Caco-2 (cell line): ENCODE measurements at regions not wholly inside any gene's neighbourhood (a gene's known extent, or its start where the extent isn't known, plus 50 kb on each side); places are given as distances from the start of the nearest gene placed in this dataset.

Source experiments
- BruUV-seq: library from RNA; stranded (reverse); fragments of 400-500 nt; replicated peaks from 2 replicates; lab custom pipeline; 2021; lab: Mats Ljungman, UMichigan
- CTCF ChIA-PET: fragments of 300-600 bp; sonication (Branson Sonifier 250); formaldehyde crosslinking; loops from one replicate; lab custom pipeline; 2022; ENCODE audit warnings: antibody characterized with exemption; lab: Charles Lee
- POLR2A ChIA-PET: fragments of 300-600 bp; sonication (Branson Sonifier 250); formaldehyde crosslinking; loops from one replicate; lab custom pipeline; 2022; ENCODE audit warnings: antibody characterized with exemption; lab: Charles Lee
- DNase-seq, 2 experiments: peaks; one replicate each; pipeline versions ENCODE4 v3.0.0 to v3.0.0-alpha.2; 2020 to 2022
- H3K27me3 ChIP-seq: replicated peaks from 2 replicates; pipeline ENCODE4 v1.6.0; 2011; ENCODE audit warnings: low read length; ENCODE audit not compliant: control insufficient read depth, insufficient read depth
- H3K36me3 ChIP-seq: 2 replicates; pipeline ENCODE4 v1.5.1; 2011; ENCODE audit warnings: low read length; ENCODE audit not compliant: control insufficient read depth, insufficient read depth
- H3K4me1 ChIP-seq: fragments of 250-450 bp; sonication (Bioruptor Pico); 2 replicates; pipeline ENCODE4 v1.5.1; 2020; ENCODE audit warnings: mild to moderate bottlenecking
- H3K4me3 ChIP-seq: 2 replicates; pipeline ENCODE4 v1.5.1; 2011; ENCODE audit warnings: low read depth, mild to moderate bottlenecking, control low read depth, low read length
- H3K9me3 ChIP-seq: fragments of 250-450 bp; sonication (Bioruptor Pico); 2 replicates; pipeline ENCODE4 v1.5.1; 2020; ENCODE audit warnings: mild to moderate bottlenecking, moderate library complexity
- H3K27ac Mint-ChIP-seq: one replicate; pipeline ENCODE4 v1.8.0; 2022; ENCODE audit warnings: mixed read lengths; ENCODE audit not compliant: unreplicated experiment
- H3K27me3 Mint-ChIP-seq: one replicate; pipeline ENCODE4 v1.8.0; 2022; ENCODE audit warnings: mixed read lengths; ENCODE audit not compliant: insufficient read depth, unreplicated experiment
- H3K36me3 Mint-ChIP-seq: one replicate; pipeline ENCODE4 v1.8.0; 2022; ENCODE audit warnings: mild to moderate bottlenecking, mixed read lengths; ENCODE audit not compliant: insufficient read depth, unreplicated experiment
- H3K4me1 Mint-ChIP-seq: one replicate; pipeline ENCODE4 v1.8.0; 2022; ENCODE audit warnings: low read depth, mixed read lengths; ENCODE audit not compliant: unreplicated experiment
- H3K4me3 Mint-ChIP-seq: one replicate; pipeline ENCODE4 v1.8.0; 2022; ENCODE audit warnings: mild to moderate bottlenecking, moderate library complexity, mixed read lengths; ENCODE audit not compliant: unreplicated experiment
- H3K9me3 Mint-ChIP-seq: one replicate; pipeline ENCODE4 v1.8.0; 2022; ENCODE audit warnings: mixed read lengths; ENCODE audit not compliant: unreplicated experiment
- CTCF ChIP-seq, 2 experiments: fragments of 200-600 bp in 1 of 2; IDR thresholded peaks; 1 replicate in 1 of 2; 2 replicates in 1 of 2; pipeline versions ENCODE4 v1.5.1 to v1.8.0; 2011 to 2022; ENCODE audit warnings: antibody characterized with exemption in 1 of 2, control low read depth in 1 of 2, inconsistent platforms in 1 of 2, low read depth in 1 of 2, low read length in 1 of 2, mild to moderate bottlenecking in 1 of 2, moderate library complexity in 1 of 2; ENCODE audit not compliant: insufficient read depth in 1 of 2, severe bottlenecking in 1 of 2, unreplicated experiment in 1 of 2
- intact Hi-C: fragments of 100-400 bp; cut with micrococcal nuclease; formaldehyde crosslinking; loops from one replicate; pipeline ENCODE4 v1.10.0; 2022; ENCODE audit not compliant: unreplicated experiment

GRCh38 chr2:64737547-64737946 is 83.8 kb upstream of the SERTAD2 start:
- no TSS peak for BruUV-seq
- no peak for TF ChIP-seq CTCF (IDR thresholded peaks at IDR 0.05; ENCODE audit: insufficient read depth in 1 of 2, low read depth in 1 of 2, low read length in 1 of 2, severe bottlenecking in 1 of 2, unreplicated experiment in 1 of 2)
- POLR2A ChIA-PET = interaction anchor here (0.5 kb wide), 1 partner anchor 761 kb away, joined by 8 read pairs; no protein-coding TSS in a partner anchor
- Mint-ChIP-seq H3K4me3 (no peak overlapping the region), H3K4me1 (no peaks in the 10 kb centered on the region), H3K36me3 (no peaks in the 10 kb centered on the region), H3K27me3 (no peaks in the 10 kb centered on the region), H3K9me3 (no peaks in the 10 kb centered on the region), H3K27ac (no peak overlapping the region)
- 0 out of 2 replicates have a peak, but pooled peaks cover 4% of the 10 kb centered on the region for H3K4me1 ChIP-seq
- H3K4me3 ChIP-seq = no peak overlapping the region
- no peak for DNase-seq
- intact Hi-C loops = no loop called here
- H3K36me3 ChIP-seq = no peaks in the 10 kb centered on the region
- no peaks in the 10 kb centered on the region for H3K9me3 ChIP-seq
- CTCF ChIA-PET = no interaction called here
- no peaks in the 10 kb centered on the region for H3K27me3 ChIP-seq

GRCh38 chr2:64738026-64738425 is 84.3 kb upstream of the SERTAD2 start:
- ChIA-PET POLR2A (no interaction called here), CTCF (no interaction called here)
- Histone ChIP-seq H3K9me3 (no peaks in the 10 kb centered on the region), H3K36me3 (no peaks in the 10 kb centered on the region), H3K4me3 (no peak overlapping the region), H3K4me1 (0 out of 2 replicates have a peak, but pooled peaks cover 4% of the 10 kb centered on the region), H3K27me3 (no peaks in the 10 kb centered on the region)
- no peak overlapping the region for H3K4me3 Mint-ChIP-seq
- DNase-seq = no peak
- no peaks in the 10 kb centered on the region for H3K36me3 Mint-ChIP-seq
- TF ChIP-seq CTCF (IDR thresholded peaks at IDR 0.05; ENCODE audit: insufficient read depth in 1 of 2, low read depth in 1 of 2, low read length in 1 of 2, severe bottlenecking in 1 of 2, unreplicated experiment in 1 of 2) = no peak
- H3K27me3 Mint-ChIP-seq = no peaks in the 10 kb centered on the region
- no peaks in the 10 kb centered on the region for H3K9me3 Mint-ChIP-seq
- no TSS peak for BruUV-seq
- H3K27ac Mint-ChIP-seq = no peak overlapping the region
- no peaks in the 10 kb centered on the region for H3K4me1 Mint-ChIP-seq
- intact Hi-C loops = no loop called here

- POLR2A ChIA-PET = no interaction called here
- H3K36me3 Mint-ChIP-seq = no peaks in the 10 kb centered on the region
- H3K4me1 Mint-ChIP-seq = no peaks in the 10 kb centered on the region
- no peak overlapping the region for H3K27ac Mint-ChIP-seq
- CTCF ChIA-PET = no interaction called here
- intact Hi-C loops = no loop called here
- no peaks in the 10 kb centered on the region for H3K36me3 ChIP-seq
- no peak overlapping the region for H3K4me3 ChIP-seq
- no peaks in the 10 kb centered on the region for H3K27me3 ChIP-seq
- H3K4me3 Mint-ChIP-seq = no peak overlapping the region
- H3K9me3 ChIP-seq = no peaks in the 10 kb centered on the region
- DNase-seq = no peak
- no peak for TF ChIP-seq CTCF (IDR thresholded peaks at IDR 0.05; ENCODE audit: insufficient read depth in 1 of 2, low read depth in 1 of 2, low read length in 1 of 2, severe bottlenecking in 1 of 2, unreplicated experiment in 1 of 2)
- H3K4me1 ChIP-seq = 0 out of 2 replicates have a peak, but pooled peaks cover 4% of the 10 kb centered on the region
- H3K27me3 Mint-ChIP-seq = no peaks in the 10 kb centered on the region
- no peaks in the 10 kb centered on the region for H3K9me3 Mint-ChIP-seq
- no TSS peak for BruUV-seq
Observed at GRCh38 chr2:64742678-64743077, 89.0 kb upstream of the SERTAD2 start.
